HCT116 (cell line): ENCODE measurements at regions not wholly inside any gene's neighbourhood (a gene's known extent, or its start where the extent isn't known, plus 50 kb on each side); places are given as distances from the start of the nearest gene placed in this dataset.

Source experiments
- ATAC-seq: fragments of 200-7000 bp; cut with Tn5 transposase; 2 replicates; pipeline ENCODE4 v1.9.1; 2020; ENCODE audit warnings: mild to moderate bottlenecking, moderate library complexity
- BruUV-seq: library from RNA; stranded (reverse); fragments of 400-500 nt; replicated peaks from 2 replicates; lab custom pipeline; 2021; lab: Mats Ljungman, UMichigan
- CTCF ChIA-PET: fragments of 300-600 bp; sonication (Branson Sonifier 250); formaldehyde crosslinking; loops from one replicate; lab custom pipeline; 2021; ENCODE audit warnings: antibody characterized with exemption; lab: Charles Lee
- POLR2A ChIA-PET: fragments of 300-600, 350-600 bp; sonication (Branson Sonifier 250); formaldehyde crosslinking; loops from one replicate; lab custom pipeline; 2021; ENCODE audit warnings: antibody characterized with exemption; lab: Charles Lee
- RAD21 ChIA-PET, 2 experiments: fragments of 300-600 bp; sonication (Branson Sonifier 250); formaldehyde crosslinking; loops; one replicate each; lab custom pipeline; 2023; ENCODE audit warnings: low total read pairs in 2 of 2; ENCODE audit not compliant: uncharacterized antibody in 2 of 2, unreplicated experiment in 2 of 2, low non-redundant PET in 1 of 2; lab: Charles Lee
- DNase-seq: peaks from one replicate; pipeline ENCODE4 v3.0.0-alpha.2; 2010; ENCODE audit warnings: low read depth, low spot score
- H2AFZ ChIP-seq: fragments of 200-600 bp; shearing (Covaris generic), sonication (generic); 2 replicates; pipeline ENCODE4 v1.6.1; 2017; ENCODE audit warnings: low read depth, mixed run types, mixed read lengths, antibody characterized with exemption, low read length; ENCODE audit not compliant: poor library complexity, severe bottlenecking
- H3K27ac ChIP-seq: 2 replicates; pipeline ENCODE4 v1.5.1; 2012; ENCODE audit warnings: low read depth, low read length
- H3K27me3 ChIP-seq: fragments of 200-600 bp; sonication (generic); 2 replicates; pipeline ENCODE4 v1.6.1; 2016; ENCODE audit warnings: mixed run types, low read length, mixed read lengths; ENCODE audit not compliant: insufficient read depth
- H3K36me3 ChIP-seq, 2 experiments: fragments of 200-500 bp in 1 of 2; fragments of 200-600 bp in 1 of 2; sonication (Bioruptor generic) in 1 of 2; sonication (generic) in 1 of 2; 2 replicates each; pipeline versions ENCODE4 v1.5.1 to v1.6.1; 2014 to 2016; ENCODE audit warnings: low read length in 2 of 2, inconsistent platforms in 1 of 2, mixed read lengths in 1 of 2, mixed run types in 1 of 2; ENCODE audit not compliant: insufficient read depth in 2 of 2, control insufficient read depth in 1 of 2
- H3K4me1 ChIP-seq, 2 experiments: fragments of 200-600 bp in 1 of 2; sonication (generic) in 1 of 2; 2 replicates each; pipeline versions ENCODE4 v1.5.1 to v1.6.1; 2012 to 2017; ENCODE audit warnings: low read length in 2 of 2, inconsistent platforms in 1 of 2, mild to moderate bottlenecking in 1 of 2, mixed read lengths in 1 of 2, mixed run types in 1 of 2, moderate library complexity in 1 of 2; ENCODE audit not compliant: insufficient read depth in 2 of 2, control insufficient read depth in 1 of 2
- H3K4me2 ChIP-seq: fragments of 200-600 bp; sonication (generic); 2 replicates; pipeline ENCODE4 v1.6.1; 2017; ENCODE audit warnings: mixed run types, low read length, mixed read lengths
- H3K4me3 ChIP-seq, 2 experiments: fragments of 200-600 bp in 1 of 2; sonication (generic) in 1 of 2; replicated peaks in 1 of 2; 2 replicates each; pipeline ENCODE4 v1.5.1; 2011 to 2016; ENCODE audit warnings: low read length in 2 of 2, control low read depth in 1 of 2, low read depth in 1 of 2, mild to moderate bottlenecking in 1 of 2, mixed read lengths in 1 of 2, mixed run types in 1 of 2
- H3K79me2 ChIP-seq: fragments of 200-600 bp; sonication (generic); 2 replicates; pipeline ENCODE4 v1.6.1; 2017; ENCODE audit warnings: mild to moderate bottlenecking, mixed run types, low read length, moderate library complexity, mixed read lengths; ENCODE audit not compliant: insufficient read depth
- H3K9ac ChIP-seq: fragments of 200-600 bp; sonication (generic); 2 replicates; pipeline ENCODE4 v1.6.1; 2016; ENCODE audit warnings: low read length, mixed read lengths
- H3K9me2 ChIP-seq: fragments of 200-600 bp; sonication (generic), shearing (Covaris generic); 2 replicates; pipeline ENCODE4 v1.6.1; 2017; ENCODE audit warnings: mixed run types, mild to moderate bottlenecking, moderate library complexity; ENCODE audit not compliant: insufficient read depth
- H3K9me3 ChIP-seq, 2 experiments: fragments of 200-500 bp in 1 of 2; fragments of 200-600 bp in 1 of 2; sonication (Bioruptor generic) in 1 of 2; sonication (generic) in 1 of 2; 2 replicates each; pipeline ENCODE4 v1.6.1; 2014 to 2017; ENCODE audit warnings: low read length in 2 of 2, mixed read lengths in 2 of 2, inconsistent platforms in 1 of 2, low read depth in 1 of 2, mild to moderate bottlenecking in 1 of 2, mixed run types in 1 of 2, moderate library complexity in 1 of 2; ENCODE audit not compliant: control insufficient read depth in 1 of 2, insufficient read depth in 1 of 2
- H4K20me1 ChIP-seq: fragments of 200-600 bp; sonication (generic), shearing (Covaris generic); 2 replicates; pipeline ENCODE4 v1.6.1; 2017; ENCODE audit warnings: mixed run types, mild to moderate bottlenecking, moderate library complexity; ENCODE audit not compliant: insufficient read depth
- ATF3 ChIP-seq: IDR thresholded peaks from 2 replicates; pipeline ENCODE4 v1.6.1; 2012
- CBX3 ChIP-seq: IDR thresholded peaks from 2 replicates; pipeline ENCODE4 v1.6.1; 2012; ENCODE audit warnings: low read depth
- CEBPB ChIP-seq: IDR thresholded peaks from 2 replicates; pipeline ENCODE4 v1.6.1; 2012; ENCODE audit warnings: low read depth
- EGR1 ChIP-seq: IDR thresholded peaks from 2 replicates; pipeline ENCODE4 v1.6.1; 2012; ENCODE audit warnings: low read depth
- EZH2 ChIP-seq: fragments of 200-600 bp; sonication (generic); IDR thresholded peaks from 2 replicates; pipeline ENCODE4 v1.6.1; 2017; ENCODE audit warnings: antibody characterized with exemption, mixed run types
- EZH2phosphoT487 ChIP-seq: fragments of 200-600 bp; IDR thresholded peaks from 2 replicates; pipeline ENCODE4 v1.6.1; 2018; ENCODE audit warnings: antibody characterized with exemption, borderline replicate concordance
- FOSL1 ChIP-seq: IDR thresholded peaks from 2 replicates; pipeline ENCODE4 v1.6.1; 2012; ENCODE audit warnings: low read depth
- JUND ChIP-seq: IDR thresholded peaks from 2 replicates; pipeline ENCODE4 v1.6.1; 2012
- POLR2A ChIP-seq: IDR thresholded peaks from 2 replicates; pipeline ENCODE4 v1.7.0; 2011; ENCODE audit warnings: borderline replicate concordance; ENCODE audit not compliant: insufficient read depth, insufficient read length; ENCODE audit errors: extremely low read depth
- POLR2AphosphoS5 ChIP-seq: IDR thresholded peaks from 2 replicates; pipeline ENCODE4 v1.6.1; 2011; ENCODE audit warnings: mild to moderate bottlenecking, low read depth, low read length, moderate library complexity
- SP1 ChIP-seq: IDR thresholded peaks from 2 replicates; pipeline ENCODE4 v1.6.1; 2012; ENCODE audit warnings: low read depth
- SRF ChIP-seq: IDR thresholded peaks from 2 replicates; pipeline ENCODE4 v1.6.1; 2012; ENCODE audit warnings: low read depth
- YY1 ChIP-seq: IDR thresholded peaks from 2 replicates; pipeline ENCODE4 v1.6.1; 2011; ENCODE audit warnings: low read length, low read depth, moderate library complexity, mild to moderate bottlenecking; ENCODE audit not compliant: insufficient replicate concordance; ENCODE audit errors: extremely low read depth
- ZFX ChIP-seq: fragments of 450-650 bp; IDR thresholded peaks from 2 replicates; pipeline ENCODE4 v1.6.1; 2017
- intact Hi-C: fragments of 100-400 bp; cut with micrococcal nuclease; formaldehyde crosslinking; loops from 2 replicates; pipeline ENCODE4 v1.10.0; 2022

- Histone ChIP-seq H3K4me2 (no peak overlapping the region), H3K9ac (no peak overlapping the region), H3K9me2 (no peaks in the 10 kb centered on the region), H3K4me3 (no peak overlapping the region), H3K36me3 (no peaks in the 10 kb centered on the region), H3K27ac (no peak overlapping the region), H3K79me2 (no peaks in the 10 kb centered on the region), H3K9me3 (no peaks in the 10 kb centered on the region), H4K20me1 (no peaks in the 10 kb centered on the region), H2AFZ (no peak overlapping the region), H3K4me1 (no peaks in the 10 kb centered on the region), H3K27me3 (no peaks in the 10 kb centered on the region)
- RAD21 ChIA-PET: no interaction called here
- no peak for ATAC-seq
- CTCF ChIA-PET: interaction anchor here (1.5 kb wide), 1 partner anchor 10 kb away, joined by 4 read pairs; no protein-coding TSS in a partner anchor
- no TSS peak for BruUV-seq
- POLR2A ChIA-PET: no interaction called here
- no peak for TF ChIP-seq EZH2phosphoT487
- TF ChIP-seq FOSL1: no peak
- TF ChIP-seq CEBPB: no peak
- TF ChIP-seq POLR2A: no peak
- intact Hi-C loops: no loop called here
- DNase-seq: no peak
These were observed 99.5 kb upstream of the KLHL13 start for GRCh38 chrX:118216087-118216486.

- Histone ChIP-seq H3K4me3 (no peak overlapping the region), H3K4me1 (no peaks in the 10 kb centered on the region), H3K27ac (no peak overlapping the region), H4K20me1 (no peaks in the 10 kb centered on the region), H3K9me2 (no peaks in the 10 kb centered on the region), H3K4me2 (no peak overlapping the region)
- POLR2A ChIA-PET: no interaction called here
- no peak for ATAC-seq
- CTCF ChIA-PET: interaction anchor here (1.5 kb wide), 1 partner anchor 9 kb away, joined by 4 read pairs; no protein-coding TSS in a partner anchor
- no TSS peak for BruUV-seq
- TF ChIP-seq EZH2 (no peak), EZH2phosphoT487 (no peak), SP1 (no peak), EGR1 (no peak), ZFX (no peak), SRF (no peak), POLR2AphosphoS5 (no peak), POLR2A (no peak), CBX3 (no peak), ATF3 (no peak), CEBPB (no peak), JUND (no peak), FOSL1 (no peak), YY1 (no peak)
- TF ChIP-seq, all 23 proteins: peak for 0
- Histone ChIP-seq H3K9ac (no peak overlapping the region), H3K27me3 (no peaks in the 10 kb centered on the region), H3K36me3 (no peaks in the 10 kb centered on the region), H3K9me3 (no peaks in the 10 kb centered on the region), H3K79me2 (no peaks in the 10 kb centered on the region), H2AFZ (no peak overlapping the region)
- no peak for DNase-seq
- RAD21 ChIA-PET: no interaction called here
- intact Hi-C loops: no loop called here
These were observed 99.9 kb upstream of the KLHL13 start for GRCh38 chrX:118216509-118216908.
